Activated naive CD4-positive, alpha-beta T cell treated with anti-CD3 and anti-CD28 coated beads, Interleukin-2, amount 10 ng/mL, durations not matched to agents 7 days and 5 days (primary cell): ENCODE measurements at regions not wholly inside any gene's neighbourhood (a gene's known extent, or its start where the extent isn't known, plus 50 kb on each side); places are given as distances from the start of the nearest gene placed in this dataset.
"Not testable (repeated sequence)": the region's sequence is repeated elsewhere in the genome, so short reads cannot be mapped to it uniquely, and the experiment has no call there.

ENCODE experiments used
- CTCF ChIA-PET: fragments of 350-600 bp; sonication (Branson Sonifier 250); formaldehyde crosslinking; loops from one replicate; lab custom pipeline; 2021; ENCODE audit warnings: antibody characterized with exemption; lab: Charles Lee
- DNase-seq: peaks from one replicate; pipeline ENCODE4 v3.0.0-alpha.2; 2020
- H3K27ac Mint-ChIP-seq: one replicate; pipeline ENCODE4 v1.8.0; 2021; ENCODE audit warnings: mild to moderate bottlenecking, moderate library complexity, mixed read lengths
- H3K27me3 Mint-ChIP-seq: one replicate; pipeline ENCODE4 v1.8.0; 2021; ENCODE audit warnings: mild to moderate bottlenecking, mixed read lengths
- H3K36me3 Mint-ChIP-seq: one replicate; pipeline ENCODE4 v1.8.0; 2021; ENCODE audit warnings: mixed read lengths
- H3K4me1 Mint-ChIP-seq: one replicate; pipeline ENCODE4 v1.8.0; 2021; ENCODE audit warnings: mixed read lengths
- H3K4me3 Mint-ChIP-seq: one replicate; pipeline ENCODE4 v1.8.0; 2021; ENCODE audit warnings: mild to moderate bottlenecking, moderate library complexity, mixed read lengths
- H3K9me3 Mint-ChIP-seq: one replicate; pipeline ENCODE4 v1.8.0; 2021; ENCODE audit warnings: mixed read lengths

DNA sequence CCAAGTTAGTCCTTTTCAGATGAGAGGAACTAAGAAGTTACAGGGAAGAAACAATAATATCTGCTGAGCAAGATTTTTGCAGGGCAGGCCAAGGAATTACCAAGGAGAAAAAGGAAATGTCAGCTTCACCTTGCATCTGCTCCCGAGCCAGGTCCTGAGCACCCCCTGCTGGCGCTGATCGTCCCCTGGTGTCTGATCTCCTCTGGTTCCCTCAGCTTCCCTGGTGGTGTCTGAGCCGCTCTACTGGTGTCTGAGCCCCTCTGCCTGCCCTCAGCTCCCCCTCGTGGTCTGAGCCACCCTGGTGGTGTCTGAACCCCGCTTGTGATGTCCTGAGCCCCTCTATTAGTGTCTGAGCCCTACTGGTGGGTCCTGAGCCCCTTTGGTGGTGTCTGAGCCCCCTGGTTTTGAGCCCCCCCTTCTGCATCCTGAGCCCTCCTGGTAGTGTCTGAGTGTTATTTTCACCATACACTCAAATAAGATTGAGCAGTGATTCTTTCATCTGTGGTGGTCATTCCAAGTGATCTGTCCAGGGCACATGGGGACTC, 196.6 kb upstream of the POTEB2 start:
- H3K27me3 Mint-ChIP-seq, H3K27ac Mint-ChIP-seq, H3K4me1 Mint-ChIP-seq, H3K9me3 Mint-ChIP-seq, H3K4me3 Mint-ChIP-seq, H3K36me3 Mint-ChIP-seq, CTCF ChIA-PET, DNase-seq: not testable (repeated sequence)

DNA sequence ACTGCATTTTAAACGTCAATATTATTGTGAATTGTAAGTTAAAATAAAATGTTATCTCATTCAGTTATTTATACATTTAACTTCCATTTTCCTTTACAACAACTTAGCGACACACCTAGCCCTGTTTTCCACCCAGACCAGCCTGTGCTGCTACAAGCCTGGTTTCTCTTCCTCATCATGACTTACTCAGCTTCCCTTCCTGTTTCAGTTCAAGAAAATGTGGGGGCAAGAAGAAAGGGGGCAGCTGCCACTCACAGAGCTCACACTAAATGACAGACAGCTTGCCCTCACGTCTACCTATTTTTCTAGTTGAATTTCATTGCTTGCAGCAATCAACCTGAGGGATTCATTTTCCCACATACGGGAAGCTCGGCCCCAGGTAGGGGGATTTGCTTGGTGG, 185.8 kb upstream of the POTEB2 start:
- H3K27me3 Mint-ChIP-seq, H3K9me3 Mint-ChIP-seq, H3K4me1 Mint-ChIP-seq, CTCF ChIA-PET, H3K4me3 Mint-ChIP-seq, H3K36me3 Mint-ChIP-seq, DNase-seq, H3K27ac Mint-ChIP-seq: not testable (repeated sequence)

DNA sequence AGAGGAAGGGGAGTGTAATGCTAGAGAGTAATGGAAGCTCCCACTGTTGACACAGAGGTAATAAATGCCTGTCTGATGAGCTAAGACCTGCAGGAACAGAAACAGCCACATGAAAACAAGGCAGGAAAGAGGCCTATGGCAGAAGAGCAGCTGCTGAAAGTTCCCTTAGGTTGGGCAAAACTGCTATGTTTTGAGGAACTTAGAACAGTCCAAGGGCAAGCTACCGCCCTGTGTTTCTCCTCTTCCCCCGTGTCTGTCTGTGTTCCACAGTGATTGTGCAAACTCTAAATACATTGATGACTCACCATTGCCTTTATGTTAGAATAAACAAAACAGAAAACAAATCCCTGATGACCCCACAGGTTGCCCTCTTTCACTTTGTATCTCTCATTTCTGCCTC, 165.6 kb upstream of the POTEB2 start:
- H3K4me3 Mint-ChIP-seq, CTCF ChIA-PET, H3K27ac Mint-ChIP-seq, H3K27me3 Mint-ChIP-seq, DNase-seq, H3K4me1 Mint-ChIP-seq, H3K9me3 Mint-ChIP-seq, H3K36me3 Mint-ChIP-seq: not testable (repeated sequence)

DNA sequence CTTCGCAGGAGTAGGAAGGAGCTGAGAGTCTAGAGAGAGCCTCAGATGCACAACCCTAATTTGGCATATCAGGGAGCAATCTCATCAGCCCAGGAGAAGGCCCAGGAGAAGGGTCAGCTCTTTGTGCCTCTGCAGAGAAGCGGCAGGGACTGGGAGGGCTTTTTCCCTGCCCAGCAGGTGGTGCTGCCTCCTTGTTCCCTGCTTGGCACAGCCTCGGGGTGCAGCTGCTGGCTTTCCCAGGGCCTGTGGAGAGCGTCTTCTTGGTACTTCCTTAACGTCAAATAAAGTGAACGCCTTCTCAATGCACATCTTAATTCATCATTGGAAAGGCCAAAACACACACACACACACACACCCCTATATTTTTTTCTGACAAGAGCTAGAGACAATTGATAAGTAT, 162.9 kb upstream of the POTEB2 start:
- DNase-seq, H3K9me3 Mint-ChIP-seq, H3K36me3 Mint-ChIP-seq, H3K27ac Mint-ChIP-seq, H3K4me3 Mint-ChIP-seq, CTCF ChIA-PET, H3K4me1 Mint-ChIP-seq, H3K27me3 Mint-ChIP-seq: not testable (repeated sequence)

DNA sequence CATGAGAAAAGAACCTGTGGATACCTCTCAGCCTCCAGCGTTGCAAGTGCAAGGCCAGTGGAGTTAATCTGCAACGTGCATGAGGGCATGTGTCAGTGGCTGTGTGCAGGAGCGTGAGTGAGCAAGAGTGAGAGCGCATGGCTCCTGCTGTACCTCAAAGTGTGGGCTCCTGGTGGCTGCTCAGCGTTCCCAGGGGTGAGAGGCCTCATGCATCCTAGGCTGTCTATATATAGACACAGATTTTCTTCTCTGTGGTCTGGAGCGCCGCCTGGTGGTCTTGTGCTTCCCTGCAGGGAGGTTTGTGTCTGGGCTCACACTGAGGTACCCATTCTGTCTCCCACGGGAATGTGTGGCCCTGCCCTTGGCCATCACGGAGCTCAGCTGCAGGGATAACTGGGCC, 161.8 kb upstream of the POTEB2 start:
- H3K4me3 Mint-ChIP-seq, CTCF ChIA-PET, H3K27ac Mint-ChIP-seq, DNase-seq, H3K9me3 Mint-ChIP-seq, H3K27me3 Mint-ChIP-seq, H3K36me3 Mint-ChIP-seq, H3K4me1 Mint-ChIP-seq: not testable (repeated sequence)

DNA sequence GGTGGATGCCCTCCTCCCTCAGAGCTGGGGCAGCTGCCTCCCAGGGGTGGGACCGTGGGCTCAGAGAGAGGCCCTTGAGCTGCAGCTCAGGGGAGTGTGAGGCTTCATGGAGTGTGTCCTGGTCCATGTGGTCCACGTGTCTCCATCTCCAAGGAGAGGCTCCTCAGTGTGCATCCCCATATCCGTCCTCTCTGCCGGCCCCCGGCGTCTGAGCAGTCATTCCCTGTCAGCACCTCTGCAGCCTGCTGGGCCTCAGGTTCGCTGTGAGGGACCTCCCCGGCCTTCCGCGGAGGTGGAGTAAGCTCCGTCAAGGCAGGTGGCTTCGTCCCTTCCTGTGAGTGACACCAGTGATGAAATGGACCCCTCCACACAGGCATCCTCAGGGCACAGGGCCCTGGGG, 160.7 kb upstream of the POTEB2 start:
- H3K9me3 Mint-ChIP-seq, H3K4me1 Mint-ChIP-seq, CTCF ChIA-PET, DNase-seq, H3K4me3 Mint-ChIP-seq, H3K27me3 Mint-ChIP-seq, H3K27ac Mint-ChIP-seq, H3K36me3 Mint-ChIP-seq: not testable (repeated sequence)

DNA sequence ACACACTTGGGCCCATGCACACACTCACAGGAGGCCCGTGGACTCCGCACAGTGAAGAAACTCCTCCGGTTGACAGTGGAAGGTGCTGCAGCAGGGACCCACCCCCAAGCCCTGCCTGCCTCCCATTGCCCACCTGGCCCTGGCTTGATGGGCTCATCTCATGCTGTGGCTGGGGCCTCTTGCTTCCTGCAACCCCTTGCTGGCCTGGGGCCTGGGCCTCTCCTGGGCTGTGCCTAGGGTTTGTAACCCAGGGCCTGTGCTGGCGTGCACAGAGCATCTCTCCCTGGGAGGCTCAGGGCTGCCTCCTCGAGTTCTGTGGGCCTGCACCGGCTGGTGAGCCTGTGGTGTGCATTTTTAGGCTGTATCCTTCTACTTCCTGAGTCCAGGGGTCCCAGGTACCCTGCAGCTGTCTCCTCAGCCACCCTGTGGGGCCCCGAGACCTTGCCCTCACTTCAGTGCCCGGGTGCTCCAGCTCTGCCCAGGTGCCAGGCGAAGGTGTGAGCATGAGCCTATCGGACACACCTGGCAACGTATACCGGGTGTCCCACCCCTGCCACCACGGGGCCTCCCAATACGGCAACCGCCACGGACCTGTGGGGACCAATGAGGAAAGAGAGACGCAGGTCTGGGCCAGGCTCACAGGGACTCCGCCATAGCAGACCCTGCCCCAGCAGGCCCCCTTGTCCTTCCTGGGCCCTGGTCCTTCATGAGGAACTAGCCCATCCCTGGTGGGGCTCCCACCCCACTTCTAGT, 158.3 kb upstream of the POTEB2 start:
- H3K27ac Mint-ChIP-seq, H3K9me3 Mint-ChIP-seq, H3K4me3 Mint-ChIP-seq, H3K36me3 Mint-ChIP-seq, H3K4me1 Mint-ChIP-seq, CTCF ChIA-PET, H3K27me3 Mint-ChIP-seq, DNase-seq: not testable (repeated sequence)

DNA sequence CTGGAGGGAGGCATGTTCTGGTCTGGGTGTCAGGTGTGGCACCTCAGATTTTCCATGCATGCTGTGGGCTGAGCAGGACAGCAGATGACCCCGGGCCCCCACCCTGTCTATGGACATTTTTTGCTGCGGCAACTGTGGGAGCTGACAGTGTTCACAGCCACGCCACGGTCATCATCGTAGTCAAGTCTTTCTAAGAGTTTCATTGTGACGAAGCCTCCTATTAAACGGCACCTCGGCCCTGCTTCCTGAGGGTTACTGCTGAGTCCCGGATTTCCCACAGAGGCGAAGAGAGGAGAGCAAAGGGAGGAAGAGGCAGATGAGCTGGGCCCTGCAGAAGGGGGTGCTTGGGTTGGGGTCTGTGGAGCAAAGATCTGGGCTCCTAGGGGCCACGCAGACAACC, 152.1 kb upstream of the POTEB2 start:
- DNase-seq, H3K4me3 Mint-ChIP-seq, CTCF ChIA-PET, H3K36me3 Mint-ChIP-seq, H3K27ac Mint-ChIP-seq, H3K9me3 Mint-ChIP-seq, H3K27me3 Mint-ChIP-seq, H3K4me1 Mint-ChIP-seq: not testable (repeated sequence)

DNA sequence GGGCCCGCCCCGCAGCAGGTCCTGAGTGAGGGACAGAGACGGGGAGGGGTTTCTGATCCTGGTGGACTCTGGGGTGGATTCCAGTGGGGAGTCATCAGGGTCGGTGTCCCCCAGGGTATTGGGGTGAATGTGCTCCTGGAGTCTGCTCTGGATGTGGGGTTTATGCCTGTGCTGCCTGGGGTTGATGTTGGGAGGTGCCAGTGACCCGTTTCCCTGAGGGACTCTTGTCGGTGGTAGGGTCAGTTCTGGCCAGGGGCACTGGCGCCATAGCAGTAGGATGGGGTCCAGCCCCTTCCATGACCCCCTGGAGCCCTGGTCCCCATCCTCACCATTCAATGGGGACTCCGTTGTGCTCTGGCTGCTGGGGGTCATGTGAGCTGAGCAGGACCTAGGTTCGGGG, 151.2 kb upstream of the POTEB2 start:
- H3K36me3 Mint-ChIP-seq, CTCF ChIA-PET, H3K27me3 Mint-ChIP-seq, DNase-seq, H3K27ac Mint-ChIP-seq, H3K9me3 Mint-ChIP-seq, H3K4me3 Mint-ChIP-seq, H3K4me1 Mint-ChIP-seq: not testable (repeated sequence)

DNA sequence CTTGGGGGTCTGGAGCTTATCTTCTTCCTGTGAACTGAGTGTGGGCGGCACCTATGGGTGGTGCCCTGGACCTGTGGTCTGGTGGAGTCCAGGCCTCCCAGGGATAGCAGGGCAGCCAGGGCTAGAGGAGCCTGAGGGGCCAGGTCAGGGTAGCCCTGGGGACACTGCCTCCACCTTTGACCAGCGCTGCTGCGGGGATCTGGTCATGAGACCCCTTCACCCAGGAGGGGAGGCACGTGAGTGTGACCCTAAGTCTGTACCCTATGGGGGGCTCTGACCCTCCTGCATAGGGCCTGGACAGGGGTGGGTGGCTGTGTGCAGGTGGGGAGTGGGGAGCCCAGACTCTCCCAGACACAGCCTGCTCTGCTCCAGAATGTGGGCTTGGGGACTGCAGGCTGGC, 150.5 kb upstream of the POTEB2 start:
- H3K4me1 Mint-ChIP-seq, H3K4me3 Mint-ChIP-seq, CTCF ChIA-PET, H3K27me3 Mint-ChIP-seq, DNase-seq, H3K9me3 Mint-ChIP-seq, H3K36me3 Mint-ChIP-seq, H3K27ac Mint-ChIP-seq: not testable (repeated sequence)

DNA sequence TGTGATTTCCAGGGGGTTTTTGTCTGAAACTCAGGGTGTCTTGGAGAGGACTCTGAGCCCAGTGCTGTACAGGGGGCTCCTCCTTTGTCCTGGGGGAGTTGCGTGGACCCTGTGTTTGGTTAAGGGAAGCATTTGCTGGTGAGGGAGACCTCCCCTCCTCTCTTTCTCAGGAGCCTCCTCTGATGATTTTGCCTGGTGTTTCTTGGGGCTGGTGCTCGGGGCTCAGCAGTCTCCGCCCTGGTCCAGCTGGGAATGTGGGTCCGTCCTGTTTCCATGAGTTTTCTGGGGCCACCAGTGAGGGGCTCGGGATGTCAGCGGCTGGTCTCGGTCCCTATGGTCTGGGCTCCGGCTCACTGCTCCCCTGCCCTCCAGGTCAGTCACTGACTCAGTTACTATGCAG, 149.1 kb upstream of the POTEB2 start:
- H3K27ac Mint-ChIP-seq, H3K27me3 Mint-ChIP-seq, DNase-seq, H3K36me3 Mint-ChIP-seq, H3K4me3 Mint-ChIP-seq, CTCF ChIA-PET, H3K4me1 Mint-ChIP-seq, H3K9me3 Mint-ChIP-seq: not testable (repeated sequence)

DNA sequence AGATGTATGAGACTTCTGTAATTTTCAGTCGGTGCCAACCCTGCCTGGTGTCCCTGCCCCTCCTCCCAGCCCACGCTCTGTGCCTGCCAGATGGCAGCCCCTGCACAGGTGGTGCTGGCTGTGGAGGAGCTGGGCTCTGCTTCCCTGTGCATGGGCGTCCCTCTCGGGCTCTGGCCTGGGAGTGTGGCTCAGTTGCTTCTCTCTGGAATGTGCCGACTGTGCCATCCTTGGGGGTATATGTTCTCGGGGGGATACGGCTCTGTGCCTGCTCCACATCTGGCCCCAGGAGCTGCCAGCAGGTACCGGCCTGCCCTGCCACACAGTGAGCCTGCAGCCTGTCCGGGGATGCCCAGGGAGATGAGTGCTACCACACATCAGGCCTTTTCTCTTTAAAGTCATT, 147.2 kb upstream of the POTEB2 start:
- H3K4me1 Mint-ChIP-seq, H3K36me3 Mint-ChIP-seq, H3K4me3 Mint-ChIP-seq, CTCF ChIA-PET, H3K9me3 Mint-ChIP-seq, DNase-seq, H3K27me3 Mint-ChIP-seq, H3K27ac Mint-ChIP-seq: not testable (repeated sequence)

DNA sequence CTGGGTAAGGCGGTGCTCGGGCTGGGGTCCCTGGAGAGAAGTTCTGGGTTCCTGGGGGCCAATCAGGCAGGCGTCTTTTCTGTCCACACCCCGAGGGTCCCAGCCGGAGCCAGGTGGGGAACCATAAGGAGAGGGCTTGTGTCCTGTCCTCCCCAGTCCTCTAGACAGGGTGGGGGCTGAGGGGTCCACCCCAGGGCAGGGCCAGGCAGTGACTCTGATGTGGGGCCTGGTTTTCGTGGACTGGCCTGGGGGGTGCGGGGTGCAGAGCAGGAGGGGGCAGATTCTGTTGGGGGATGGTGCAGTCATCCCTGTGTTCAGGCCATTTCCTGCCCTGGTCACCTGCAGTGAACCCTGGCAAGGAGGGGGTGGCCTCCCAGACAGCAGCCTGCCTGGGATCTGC, 143.5 kb upstream of the POTEB2 start:
- CTCF ChIA-PET, DNase-seq, H3K4me1 Mint-ChIP-seq, H3K4me3 Mint-ChIP-seq, H3K36me3 Mint-ChIP-seq, H3K9me3 Mint-ChIP-seq, H3K27ac Mint-ChIP-seq, H3K27me3 Mint-ChIP-seq: not testable (repeated sequence)

DNA sequence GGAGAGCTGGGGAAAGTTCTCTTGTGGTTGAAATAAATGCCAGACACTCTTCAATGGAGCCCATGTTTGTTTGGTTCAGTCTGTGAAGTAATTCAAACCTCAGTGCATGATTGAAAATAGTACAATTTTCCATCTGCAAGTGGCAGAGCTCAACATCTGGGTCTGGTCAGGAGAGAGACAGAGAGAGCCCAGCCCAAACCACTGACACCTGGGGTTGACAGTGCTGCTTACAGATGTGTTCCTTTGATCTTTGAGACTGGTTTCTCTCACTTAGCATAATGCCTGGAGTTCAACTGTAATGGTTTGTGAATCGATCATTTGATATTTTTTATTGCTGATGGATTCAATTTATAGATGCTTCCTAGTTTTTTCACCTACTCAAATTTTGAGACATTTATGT, 137.3 kb upstream of the POTEB2 start:
- DNase-seq, CTCF ChIA-PET, H3K4me1 Mint-ChIP-seq, H3K27ac Mint-ChIP-seq, H3K9me3 Mint-ChIP-seq, H3K36me3 Mint-ChIP-seq, H3K27me3 Mint-ChIP-seq, H3K4me3 Mint-ChIP-seq: not testable (repeated sequence)

DNA sequence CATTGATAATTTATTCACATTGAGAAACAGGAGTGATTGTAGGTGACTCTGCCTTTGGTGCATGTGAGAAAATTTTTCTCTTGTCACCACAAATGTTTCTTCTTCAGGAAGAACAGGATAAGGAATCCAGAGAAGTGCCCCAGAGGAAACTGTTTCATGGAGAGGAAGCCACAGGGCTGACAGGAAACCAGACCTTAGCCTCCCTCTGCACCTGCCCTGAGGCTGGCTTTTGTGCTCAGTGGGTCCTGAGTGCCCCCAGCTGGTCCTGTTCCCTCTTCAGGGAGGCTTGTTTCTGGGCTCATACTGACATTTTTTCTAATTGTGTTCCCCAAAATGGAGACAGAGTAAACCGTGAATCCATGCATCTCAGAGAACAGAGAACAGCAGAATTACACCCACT, 135.8 kb upstream of the POTEB2 start:
- CTCF ChIA-PET, result not testable (repeated sequence)

DNA sequence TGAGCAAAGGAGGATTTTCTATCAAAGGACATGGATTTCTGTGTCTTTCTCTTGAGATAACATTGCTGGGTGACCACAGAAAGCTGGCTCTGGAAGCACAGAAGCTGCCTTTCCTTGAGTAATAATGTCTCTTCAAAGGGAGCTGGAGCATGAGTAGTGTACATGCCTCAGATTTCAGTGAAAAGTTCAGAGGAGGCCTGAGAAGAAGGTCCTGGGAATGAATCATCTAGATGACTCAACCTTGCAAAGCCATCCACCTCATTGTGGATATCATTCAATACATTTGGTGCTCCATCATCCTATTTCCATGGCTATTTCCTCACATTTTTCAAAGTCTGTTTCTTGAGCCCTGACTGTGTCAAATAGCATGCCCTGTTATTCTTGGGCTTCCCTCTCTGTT, 125.6 kb upstream of the POTEB2 start:
- H3K4me3 Mint-ChIP-seq, H3K9me3 Mint-ChIP-seq, H3K27ac Mint-ChIP-seq, CTCF ChIA-PET, H3K27me3 Mint-ChIP-seq, H3K36me3 Mint-ChIP-seq, H3K4me1 Mint-ChIP-seq, DNase-seq: not testable (repeated sequence)

More for the DNA sequence above, 135.8 kb upstream of the POTEB2 start:
- DNase-seq, H3K27ac Mint-ChIP-seq, H3K9me3 Mint-ChIP-seq, H3K36me3 Mint-ChIP-seq, H3K4me3 Mint-ChIP-seq, H3K4me1 Mint-ChIP-seq, H3K27me3 Mint-ChIP-seq: not testable (repeated sequence)
